Mesendoderm (in vitro differentiated cells): ENCODE measurements at regions not wholly inside any gene's neighbourhood (a gene's known extent, or its start where the extent isn't known, plus 50 kb on each side); places are given as distances from the start of the nearest gene placed in this dataset.

Source experiments
- DNase-seq: peaks from one replicate; pipeline ENCODE4 v3.0.0; 2013
- H2AK5ac ChIP-seq: 2 replicates; pipeline ENCODE4 v1.6.1; 2013; ENCODE audit warnings: low read length, inconsistent platforms
- H2BK120ac ChIP-seq: 2 replicates; pipeline ENCODE4 v1.6.1; 2013; ENCODE audit warnings: low read depth, mild to moderate bottlenecking, low read length, moderate library complexity, mixed read lengths
- H2BK15ac ChIP-seq: replicated peaks from 2 replicates; pipeline ENCODE4 v1.6.1; 2013; ENCODE audit warnings: low read depth, mild to moderate bottlenecking, moderate library complexity
- H2BK5ac ChIP-seq: 2 replicates; pipeline ENCODE4 v1.6.1; 2013; ENCODE audit warnings: low read length, inconsistent platforms
- H3K18ac ChIP-seq: 2 replicates; pipeline ENCODE4 v1.6.1; 2013; ENCODE audit warnings: mild to moderate bottlenecking, low read length, mixed read lengths
- H3K23ac ChIP-seq: one replicate; pipeline ENCODE4 v1.6.1; 2013; ENCODE audit warnings: low read length
- H3K27ac ChIP-seq: 2 replicates; pipeline ENCODE4 v1.5.1; 2013; ENCODE audit warnings: low read depth, mild to moderate bottlenecking, inconsistent platforms, low read length, moderate library complexity
- H3K27me3 ChIP-seq: 2 replicates; pipeline ENCODE4 v1.6.1; 2013; ENCODE audit warnings: low read length, control low read depth, mild to moderate bottlenecking, inconsistent platforms; ENCODE audit not compliant: insufficient read depth, poor library complexity
- H3K36me3 ChIP-seq: 2 replicates; pipeline ENCODE4 v1.6.1; 2013; ENCODE audit warnings: low read length, inconsistent platforms; ENCODE audit not compliant: control insufficient read depth, insufficient read depth
- H3K4ac ChIP-seq: one replicate; pipeline ENCODE4 v1.6.1; 2013; ENCODE audit warnings: low read depth, mild to moderate bottlenecking, low read length, moderate library complexity
- H3K4me1 ChIP-seq: 2 replicates; pipeline ENCODE4 v1.6.1; 2013; ENCODE audit warnings: low read depth, low read length, inconsistent platforms; ENCODE audit not compliant: control insufficient read depth
- H3K4me2 ChIP-seq: 2 replicates; pipeline ENCODE4 v1.6.1; 2013; ENCODE audit warnings: low read length
- H3K4me3 ChIP-seq: 2 replicates; pipeline ENCODE4 v1.5.1; 2013; ENCODE audit warnings: mild to moderate bottlenecking, low read length
- H3K56ac ChIP-seq: one replicate; pipeline ENCODE4 v1.6.1; 2013; ENCODE audit warnings: low read length
- H3K79me1 ChIP-seq: 2 replicates; pipeline ENCODE4 v1.6.1; 2013; ENCODE audit warnings: low read length, inconsistent platforms
- H3K79me2 ChIP-seq: 2 replicates; pipeline ENCODE4 v1.6.1; 2013; ENCODE audit warnings: mild to moderate bottlenecking, low read length; ENCODE audit not compliant: control insufficient read depth, insufficient read depth
- H3K9ac ChIP-seq: 2 replicates; pipeline ENCODE4 v1.6.1; 2013; ENCODE audit warnings: low read length, inconsistent platforms
- H4K5ac ChIP-seq: one replicate; pipeline ENCODE4 v1.6.1; 2013; ENCODE audit warnings: low read length
- H4K8ac ChIP-seq: one replicate; pipeline ENCODE4 v1.6.1; 2013; ENCODE audit warnings: low read depth, mild to moderate bottlenecking, control low read depth, low read length, moderate library complexity
- WGBS: extraction: QIAGEN DNeasy Blood & Tissue Kit; methylation state at CpG from one replicate; pipeline ENCODE4 v1.1.7; 2013; ENCODE audit warnings: low lambda C conversion rate, missing lambda C conversion rate; ENCODE audit not compliant: insufficient coverage; ENCODE audit errors: extremely low coverage; 5-methylcytosine and 5-hydroxymethylcytosine counted together

DNA sequence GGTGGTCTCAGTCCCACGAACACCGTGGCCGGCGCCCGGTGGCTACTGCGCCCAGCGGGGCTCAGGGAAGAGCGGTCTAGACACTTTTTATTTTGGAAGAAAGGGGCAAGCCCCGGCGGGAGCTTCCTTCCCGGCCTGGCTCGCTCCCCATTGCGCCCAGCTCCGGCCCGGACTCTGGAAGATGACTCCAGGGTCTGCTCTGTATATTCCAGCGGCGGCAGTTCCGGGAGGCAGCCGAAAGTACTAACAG, 225.1 kb upstream of the CRY1 start:
- H2BK120ac ChIP-seq, result no peak overlapping the region
- H3K4me3 ChIP-seq, result peak overlapping the region; percentile 30
- H4K5ac ChIP-seq, result no peak overlapping the region
- H3K4me2 ChIP-seq, result peak overlapping the region; percentile 67
- H3K18ac ChIP-seq, result no peak overlapping the region
- DNase-seq, result no peak
- no peak overlapping the region for H2BK5ac ChIP-seq
- H3K56ac ChIP-seq, result peak overlapping the region; percentile 77
- no CpG with 5 or more reads among the region's 19 CpGs for WGBS
- no peak overlapping the region for H3K4ac ChIP-seq
- H3K23ac ChIP-seq, result no peak overlapping the region
- H2AK5ac ChIP-seq, result no peak overlapping the region
- H3K9ac ChIP-seq, result peak overlapping the region; percentile 68
- no peaks in the 10 kb centered on the region for H3K27me3 ChIP-seq
- H3K4me1 ChIP-seq, result no peaks in the 10 kb centered on the region
- H2BK15ac ChIP-seq, result no peak overlapping the region
- no peaks in the 10 kb centered on the region for H3K36me3 ChIP-seq
- no peak overlapping the region for H3K27ac ChIP-seq
- no peaks in the 10 kb centered on the region for H3K79me1 ChIP-seq
- H3K79me2 ChIP-seq, result no peaks in the 10 kb centered on the region
- no peak overlapping the region for H4K8ac ChIP-seq

DNA sequence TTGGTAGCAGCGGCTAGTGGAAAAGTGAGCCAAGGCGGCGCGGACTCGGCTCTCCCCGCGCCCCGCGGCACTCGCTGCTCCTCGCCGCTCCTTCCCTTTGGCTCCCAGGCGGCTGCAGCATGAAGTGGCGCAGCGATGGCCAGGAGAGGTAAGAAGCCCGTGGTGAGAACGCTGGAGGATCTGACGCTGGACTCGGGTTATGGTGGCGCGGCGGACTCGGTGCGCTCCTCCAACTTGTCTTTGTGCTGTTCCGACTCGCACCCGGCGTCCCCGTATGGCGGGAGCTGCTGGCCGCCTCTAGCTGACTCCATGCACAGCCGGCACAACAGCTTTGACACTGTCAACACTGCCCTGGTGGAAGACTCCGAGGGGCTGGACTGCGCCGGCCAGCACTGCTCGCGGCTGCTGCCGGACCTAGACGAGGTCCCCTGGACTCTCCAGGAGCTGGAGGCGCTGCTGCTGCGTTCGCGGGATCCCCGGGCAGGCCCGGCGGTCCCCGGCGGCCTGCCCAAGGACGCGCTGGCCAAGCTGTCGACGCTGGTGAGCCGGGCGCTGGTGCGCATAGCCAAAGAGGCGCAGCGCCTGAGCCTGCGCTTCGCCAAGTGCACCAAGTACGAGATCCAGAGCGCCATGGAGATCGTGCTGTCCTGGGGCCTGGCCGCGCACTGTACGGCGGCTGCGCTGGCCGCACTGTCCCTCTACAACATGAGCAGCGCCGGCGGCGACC, 225.6 kb upstream of the CRY1 start:
- Histone ChIP-seq H4K8ac (no peak overlapping the region), H3K36me3 (no peaks in the 10 kb centered on the region), H2BK120ac (no peak overlapping the region), H3K4me3 (peak overlapping the region; percentile 30), H3K56ac (peak overlapping the region; percentile 77), H2BK15ac (no peak overlapping the region), H4K5ac (no peak overlapping the region), H2BK5ac (no peak overlapping the region), H3K4me1 (no peaks in the 10 kb centered on the region), H3K79me2 (no peaks in the 10 kb centered on the region), H3K79me1 (no peaks in the 10 kb centered on the region), H3K18ac (no peak overlapping the region), H3K4ac (no peak overlapping the region), H3K27me3 (no peaks in the 10 kb centered on the region), H2AK5ac (no peak overlapping the region), H3K9ac (peak overlapping the region; percentile 68), H3K23ac (peak overlapping the region; percentile 3), H3K4me2 (peak overlapping the region; percentile 67), H3K27ac (no peak overlapping the region)
- WGBS, result no CpG with 5 or more reads among the region's 72 CpGs
- DNase-seq, result peak; percentile 75

DNA sequence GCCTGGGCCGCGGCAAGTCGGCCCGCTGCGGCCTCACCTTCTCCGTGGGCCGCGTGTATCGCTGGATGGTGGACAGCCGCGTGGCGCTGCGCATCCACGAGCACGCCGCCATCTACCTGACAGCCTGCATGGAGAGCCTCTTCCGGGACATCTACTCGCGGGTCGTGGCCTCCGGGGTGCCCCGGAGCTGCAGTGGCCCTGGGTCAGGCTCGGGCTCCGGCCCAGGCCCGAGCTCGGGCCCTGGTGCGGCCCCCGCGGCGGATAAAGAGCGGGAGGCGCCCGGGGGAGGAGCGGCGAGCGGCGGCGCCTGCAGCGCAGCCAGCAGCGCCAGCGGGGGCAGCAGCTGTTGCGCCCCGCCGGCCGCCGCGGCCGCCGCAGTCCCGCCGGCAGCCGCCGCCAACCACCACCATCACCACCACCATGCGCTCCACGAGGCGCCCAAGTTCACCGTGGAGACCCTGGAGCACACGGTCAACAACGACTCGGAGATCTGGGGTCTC, 226.2 kb upstream of the CRY1 start:
- Histone ChIP-seq H3K27ac (no peak overlapping the region), H4K8ac (no peak overlapping the region), H3K23ac (peak overlapping the region; percentile 3), H3K79me2 (no peaks in the 10 kb centered on the region), H3K36me3 (no peaks in the 10 kb centered on the region), H2AK5ac (no peak overlapping the region), H3K4me3 (peak overlapping the region; percentile 37), H3K4me2 (peak overlapping the region; percentile 67), H2BK15ac (no peak overlapping the region), H3K27me3 (no peaks in the 10 kb centered on the region), H3K4me1 (no peaks in the 10 kb centered on the region), H2BK120ac (no peak overlapping the region), H3K56ac (peak overlapping the region; percentile 77), H3K79me1 (no peaks in the 10 kb centered on the region), H4K5ac (no peak overlapping the region), H3K9ac (peak overlapping the region; percentile 68), H2BK5ac (no peak overlapping the region), H3K4ac (no peak overlapping the region), H3K18ac (no peak overlapping the region)
- DNase-seq, result no peak
- WGBS, result no CpG with 5 or more reads among the region's 60 CpGs

- H3K18ac ChIP-seq, result no peak overlapping the region
Measured at GRCh38 chr12:107320033-107320928, 226.9 kb upstream of the CRY1 start.

GRCh38 chr12:107320929-107321631, 227.7 kb upstream of the CRY1 start:
- Histone ChIP-seq H3K27ac (no peak overlapping the region), H3K79me1 (no peaks in the 10 kb centered on the region), H3K4me1 (no peaks in the 10 kb centered on the region), H2BK5ac (no peak overlapping the region), H4K8ac (no peak overlapping the region), H3K27me3 (no peaks in the 10 kb centered on the region), H3K56ac (peak overlapping the region; percentile 77), H2BK15ac (no peak overlapping the region), H4K5ac (no peak overlapping the region), H3K4me2 (peak overlapping the region; percentile 67), H3K18ac (no peak overlapping the region), H3K36me3 (no peaks in the 10 kb centered on the region), H3K23ac (no peak overlapping the region), H3K4me3 (peak overlapping the region; percentile 42), H2BK120ac (no peak overlapping the region), H3K79me2 (no peaks in the 10 kb centered on the region), H3K4ac (no peak overlapping the region), H2AK5ac (no peak overlapping the region), H3K9ac (peak overlapping the region; percentile 47)
- DNase-seq, result peak; percentile 60
- no CpG with 5 or more reads among the region's 42 CpGs for WGBS

More at GRCh38 chr12:107320033-107320928, 226.9 kb upstream of the CRY1 start:
- no peak overlapping the region for H2BK120ac ChIP-seq
- H3K79me1 ChIP-seq, result no peaks in the 10 kb centered on the region
- no peaks in the 10 kb centered on the region for H3K79me2 ChIP-seq
- H2BK5ac ChIP-seq, result no peak overlapping the region
- H3K27me3 ChIP-seq, result no peaks in the 10 kb centered on the region
- H4K5ac ChIP-seq, result no peak overlapping the region
- H3K4ac ChIP-seq, result no peak overlapping the region
- no peak overlapping the region for H3K27ac ChIP-seq
- no peaks in the 10 kb centered on the region for H3K36me3 ChIP-seq
- no peak overlapping the region for H2BK15ac ChIP-seq
- no peak overlapping the region for H2AK5ac ChIP-seq
- H3K4me1 ChIP-seq, result no peaks in the 10 kb centered on the region
- DNase-seq, result peak; percentile 83
- WGBS, result no CpG with 5 or more reads among the region's 49 CpGs
- H3K23ac ChIP-seq, result no peak overlapping the region
- H4K8ac ChIP-seq, result no peak overlapping the region
- H3K4me2 ChIP-seq, result peak overlapping the region; percentile 67
- H3K4me3 ChIP-seq, result peak overlapping the region; percentile 37
- H3K9ac ChIP-seq, result peak overlapping the region; percentile 32
- peak overlapping the region; percentile 61 for H3K56ac ChIP-seq
